HEK293 (cell line): ENCODE measurements at regions not wholly inside any gene's neighbourhood (a gene's known extent, or its start where the extent isn't known, plus 50 kb on each side); places are given as distances from the start of the nearest gene placed in this dataset.

Experiments used
- GLIS1 ChIP-seq: fragments of 450-650 bp; formaldehyde crosslinking; IDR thresholded peaks from 2 replicates; pipeline ENCODE4 v1.5.1; 2016; ENCODE audit warnings: missing biosample characterization, missing genetic modification characterization
- KLF7 ChIP-seq: fragments of 450-650 bp; formaldehyde crosslinking; IDR thresholded peaks from 2 replicates; pipeline ENCODE4 v1.5.1; 2016; ENCODE audit warnings: missing biosample characterization, missing genetic modification characterization, borderline replicate concordance
- MEIS1 ChIP-seq: sonication (generic); formaldehyde crosslinking; IDR thresholded peaks from 2 replicates; pipeline ENCODE4 v1.8.1; 2022; ENCODE audit warnings: missing genetic modification reagents, mild to moderate bottlenecking, borderline replicate concordance
- PRDM2 ChIP-seq: fragments of 450-650 bp; formaldehyde crosslinking; IDR thresholded peaks from 2 replicates; pipeline ENCODE4 v1.5.1; 2016; ENCODE audit warnings: missing biosample characterization, missing genetic modification characterization, borderline replicate concordance
- RBAK ChIP-seq: fragments of 450-650 bp; formaldehyde crosslinking; IDR thresholded peaks from 2 replicates; pipeline ENCODE4 v1.5.1; 2016; ENCODE audit warnings: missing biosample characterization, missing genetic modification characterization
- SP7 ChIP-seq: fragments of 450-650 bp; formaldehyde crosslinking; IDR thresholded peaks from 2 replicates; pipeline ENCODE4 v1.5.1; 2016; ENCODE audit warnings: missing biosample characterization, missing genetic modification characterization
- TCF7L2 ChIP-seq: IDR thresholded peaks from 2 replicates; pipeline ENCODE4 v1.6.1; 2011; ENCODE audit warnings: low read depth, mild to moderate bottlenecking, inconsistent platforms, low read length, moderate library complexity, borderline replicate concordance
- ZFHX2 ChIP-seq: fragments of 450-650 bp; formaldehyde crosslinking; conservative IDR thresholded peaks from 2 replicates; pipeline ENCODE4 v1.5.1; 2016; ENCODE audit warnings: missing biosample characterization, missing genetic modification characterization
- ZFP37 ChIP-seq: fragments of 450-650 bp; formaldehyde crosslinking; IDR thresholded peaks from 2 replicates; pipeline ENCODE4 v1.5.1; 2016; ENCODE audit warnings: missing biosample characterization, missing genetic modification characterization
- ZFP69B ChIP-seq: fragments of 450-650 bp; formaldehyde crosslinking; IDR thresholded peaks from 2 replicates; pipeline ENCODE4 v1.5.1; 2016; ENCODE audit warnings: missing biosample characterization, missing genetic modification characterization
- ZIC2 ChIP-seq: fragments of 450-650 bp; formaldehyde crosslinking; IDR thresholded peaks from 2 replicates; pipeline ENCODE4 v1.5.1; 2016; ENCODE audit warnings: missing biosample characterization, missing genetic modification characterization
- ZNF140 ChIP-seq: fragments of 450-650 bp; formaldehyde crosslinking; IDR thresholded peaks from 2 replicates; pipeline ENCODE4 v1.5.1; 2016; ENCODE audit warnings: missing biosample characterization, missing genetic modification characterization
- ZNF155 ChIP-seq: fragments of 450-650 bp; formaldehyde crosslinking; IDR thresholded peaks from 2 replicates; pipeline ENCODE4 v1.5.1; 2016; ENCODE audit warnings: missing biosample characterization, missing genetic modification characterization
- ZNF223 ChIP-seq: fragments of 450-650 bp; formaldehyde crosslinking; IDR thresholded peaks from 2 replicates; pipeline ENCODE4 v1.5.1; 2016; ENCODE audit warnings: missing biosample characterization, missing genetic modification characterization
- ZNF239 ChIP-seq: fragments of 450-650 bp; formaldehyde crosslinking; IDR thresholded peaks from 2 replicates; pipeline ENCODE4 v1.5.1; 2016; ENCODE audit warnings: missing biosample characterization, missing genetic modification characterization
- ZNF24 ChIP-seq: fragments of 450-650 bp; formaldehyde crosslinking; IDR thresholded peaks from 2 replicates; pipeline ENCODE4 v1.5.1; 2016; ENCODE audit warnings: missing biosample characterization, missing genetic modification characterization
- ZNF37A ChIP-seq: fragments of 450-650 bp; IDR thresholded peaks from 2 replicates; pipeline ENCODE4 v1.5.1; 2018; ENCODE audit warnings: missing biosample characterization, missing genetic modification characterization
- ZNF555 ChIP-seq: fragments of 450-650 bp; formaldehyde crosslinking; conservative IDR thresholded peaks from 2 replicates; pipeline ENCODE4 v1.5.1; 2017; ENCODE audit warnings: missing biosample characterization, mild to moderate bottlenecking, missing genetic modification characterization, inconsistent platforms
- ZNF768 ChIP-seq: fragments of 450-650 bp; formaldehyde crosslinking; IDR thresholded peaks from 2 replicates; pipeline ENCODE4 v1.5.1; 2018; ENCODE audit warnings: missing biosample characterization, mild to moderate bottlenecking, missing genetic modification characterization
- ZNF776 ChIP-seq: fragments of 450-650 bp; formaldehyde crosslinking; IDR thresholded peaks from 2 replicates; pipeline ENCODE4 v1.5.0; 2017; ENCODE audit warnings: missing biosample characterization, missing genetic modification characterization, borderline replicate concordance
- ZNF777 ChIP-seq: fragments of 450-650 bp; formaldehyde crosslinking; IDR thresholded peaks from 2 replicates; pipeline ENCODE4 v1.5.1; 2017; ENCODE audit warnings: missing biosample characterization, missing genetic modification characterization, borderline replicate concordance
- TF ChIP-seq, protein P1 (sequence below): fragments of 450-650 bp; formaldehyde crosslinking; IDR thresholded peaks from 2 replicates; pipeline ENCODE4 v1.5.1; 2016; ENCODE audit warnings: missing biosample characterization, missing genetic modification characterization
- TF ChIP-seq, protein P2 (sequence below): fragments of 450-650 bp; formaldehyde crosslinking; IDR thresholded peaks from 2 replicates; pipeline ENCODE4 v1.5.1; 2016; ENCODE audit warnings: missing biosample characterization, missing genetic modification characterization

DNA sequence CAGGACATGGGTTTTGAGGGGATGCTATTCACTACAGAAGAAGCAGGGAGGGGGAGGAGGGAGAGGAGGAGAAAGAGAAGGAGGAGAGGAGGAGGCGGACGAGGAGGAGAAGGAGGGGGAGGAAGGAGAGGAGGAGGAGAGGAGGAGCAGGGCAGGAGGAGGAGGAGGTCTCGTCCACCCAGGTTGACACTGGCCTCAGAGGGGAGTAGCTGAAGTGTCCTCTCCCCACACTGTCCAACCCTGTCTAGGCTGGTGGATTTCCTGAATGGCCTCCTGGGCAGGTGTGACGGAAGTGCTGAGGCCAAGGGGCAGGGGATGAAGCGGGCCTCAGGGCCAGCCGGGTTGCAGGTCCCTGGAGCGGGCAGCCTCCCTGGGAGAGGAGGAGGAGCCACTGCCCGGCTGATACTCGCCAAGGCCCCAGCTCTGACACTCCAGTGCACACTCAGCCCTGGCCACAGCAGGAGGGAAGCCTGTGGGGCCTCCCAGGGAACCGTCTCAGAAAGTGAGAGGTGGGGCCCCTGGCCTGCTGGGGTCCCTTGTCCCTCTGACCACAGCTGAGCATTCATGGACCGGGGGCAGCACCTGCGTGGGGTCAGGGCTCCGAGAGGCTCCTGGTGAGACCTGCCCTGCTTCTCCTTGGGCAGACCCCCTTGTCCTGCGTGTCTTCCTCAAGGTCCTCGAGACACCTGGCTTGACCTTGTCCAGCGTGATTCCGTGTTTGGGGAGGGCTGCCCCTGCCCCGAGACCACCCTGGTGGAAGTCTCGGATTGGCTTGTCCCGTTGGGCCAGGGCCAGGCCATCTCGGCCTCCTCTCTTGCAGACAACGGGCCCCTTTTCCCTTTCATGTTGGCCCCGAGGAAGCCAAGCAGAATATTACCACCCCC, 200.6 kb upstream of the CIBAR2 start (continued):
- no peak for TF ChIP-seq PRDM2 (tag by site-specific recombination)
- no peak for TF ChIP-seq ZNF24 (tag by site-specific recombination)
- no peak for TF ChIP-seq ZNF155 (tag by site-specific recombination)
- TF ChIP-seq, protein P1, sequence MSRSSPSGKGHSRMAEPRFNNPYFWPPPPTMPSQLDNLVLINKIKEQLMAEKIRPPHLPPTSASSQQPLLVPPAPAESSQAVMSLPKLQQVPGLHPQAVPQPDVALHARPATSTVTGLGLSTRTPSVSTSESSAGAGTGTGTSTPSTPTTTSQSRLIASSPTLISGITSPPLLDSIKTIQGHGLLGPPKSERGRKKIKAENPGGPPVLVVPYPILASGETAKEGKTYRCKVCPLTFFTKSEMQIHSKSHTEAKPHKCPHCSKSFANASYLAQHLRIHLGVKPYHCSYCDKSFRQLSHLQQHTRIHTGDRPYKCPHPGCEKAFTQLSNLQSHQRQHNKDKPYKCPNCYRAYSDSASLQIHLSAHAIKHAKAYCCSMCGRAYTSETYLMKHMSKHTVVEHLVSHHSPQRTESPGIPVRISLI (tag by site-specific recombination), result no peak
- TF ChIP-seq ZNF776 (tag by site-specific recombination), result no peak
- TF ChIP-seq SP7 (tag by site-specific recombination), result no peak
- no peak for TF ChIP-seq ZNF768 (tag by site-specific recombination)
- TF ChIP-seq MEIS1 (CRISPR knock-in tag), result no peak
- peak; percentile 75 for TF ChIP-seq ZIC2 (tag by site-specific recombination)
- no peak for TF ChIP-seq KLF7
- no peak for TF ChIP-seq ZNF555 (tag by site-specific recombination)
- no peak for TF ChIP-seq ZNF777 (tag by site-specific recombination)
- peak; percentile 81 for TF ChIP-seq ZFHX2 (tag by site-specific recombination)
- TF ChIP-seq, protein P2, sequence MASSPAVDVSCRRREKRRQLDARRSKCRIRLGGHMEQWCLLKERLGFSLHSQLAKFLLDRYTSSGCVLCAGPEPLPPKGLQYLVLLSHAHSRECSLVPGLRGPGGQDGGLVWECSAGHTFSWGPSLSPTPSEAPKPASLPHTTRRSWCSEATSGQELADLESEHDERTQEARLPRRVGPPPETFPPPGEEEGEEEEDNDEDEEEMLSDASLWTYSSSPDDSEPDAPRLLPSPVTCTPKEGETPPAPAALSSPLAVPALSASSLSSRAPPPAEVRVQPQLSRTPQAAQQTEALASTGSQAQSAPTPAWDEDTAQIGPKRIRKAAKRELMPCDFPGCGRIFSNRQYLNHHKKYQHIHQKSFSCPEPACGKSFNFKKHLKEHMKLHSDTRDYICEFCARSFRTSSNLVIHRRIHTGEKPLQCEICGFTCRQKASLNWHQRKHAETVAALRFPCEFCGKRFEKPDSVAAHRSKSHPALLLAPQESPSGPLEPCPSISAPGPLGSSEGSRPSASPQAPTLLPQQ, result peak; percentile 27; the same call in 1 of the 2 replicates
- no peak for TF ChIP-seq ZNF223 (tag by site-specific recombination)
- no peak for TF ChIP-seq ZFP37 (tag by site-specific recombination)
- TF ChIP-seq ZNF239 (tag by site-specific recombination), result no peak
- no peak for TF ChIP-seq RBAK (tag by site-specific recombination)
- TF ChIP-seq TCF7L2, result no peak
- no peak for TF ChIP-seq ZNF37A (tag by site-specific recombination)
- peak; percentile 87 for TF ChIP-seq GLIS1 (tag by site-specific recombination)
- TF ChIP-seq ZFP69B, result 0 out of 2 replicates have a peak, but pooled peaks have one; percentile 30
- TF ChIP-seq ZNF140, result no peak
